HG03457 (cell line): ENCODE measurements at regions not wholly inside any gene's neighbourhood (a gene's known extent, or its start where the extent isn't known, plus 50 kb on each side); places are given as distances from the start of the nearest gene placed in this dataset.

Source experiments
- ATAC-seq: cut with Tn5 transposase; IDR thresholded peaks from one replicate; pipeline ENCODE4 v1.9.1; 2021; ENCODE audit warnings: moderate number of reproducible peaks; ENCODE audit not compliant: unreplicated experiment

- ATAC-seq: no peak
These were observed 189.1 kb upstream of the PELI2 start for GRCh38 chr14:55929136-55929535.

GRCh38 chr14:55930016-55930784 lies 188.0 kb upstream of the PELI2 start:
- no peak for ATAC-seq

GRCh38 chr14:55936691-55937090 lies 181.5 kb upstream of the PELI2 start:
- no peak for ATAC-seq

GRCh38 chr14:55938249-55938791 lies 179.9 kb upstream of the PELI2 start:
- no peak for ATAC-seq

DNA sequence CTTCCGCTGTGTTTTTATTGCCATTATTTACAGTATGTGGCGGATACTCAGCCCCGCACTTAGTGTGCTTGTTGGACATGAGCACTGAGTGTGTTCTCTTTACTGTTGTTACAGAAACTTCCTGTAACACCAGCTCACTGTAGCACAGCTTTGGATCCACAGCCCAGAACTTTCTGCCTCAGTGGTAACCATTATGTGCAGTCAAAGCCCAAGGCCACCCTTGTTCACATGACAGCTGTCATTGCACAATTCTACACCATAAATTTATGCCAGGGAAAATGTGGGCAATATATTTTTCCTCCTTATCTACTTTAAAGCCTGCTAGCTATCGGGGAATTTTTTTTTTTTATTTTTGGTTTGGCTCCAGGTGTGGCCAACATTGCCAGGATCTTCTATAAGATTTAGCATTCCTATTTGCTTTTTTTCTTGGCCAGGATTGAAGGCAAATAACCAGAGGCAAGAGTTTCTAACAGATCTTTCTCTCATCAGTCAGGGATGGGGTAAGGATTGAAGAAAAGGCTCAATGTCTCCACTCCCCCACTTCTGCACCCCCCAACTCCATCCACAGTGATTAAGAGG lies 176.0 kb upstream of the PELI2 start:
- no peak for ATAC-seq

DNA sequence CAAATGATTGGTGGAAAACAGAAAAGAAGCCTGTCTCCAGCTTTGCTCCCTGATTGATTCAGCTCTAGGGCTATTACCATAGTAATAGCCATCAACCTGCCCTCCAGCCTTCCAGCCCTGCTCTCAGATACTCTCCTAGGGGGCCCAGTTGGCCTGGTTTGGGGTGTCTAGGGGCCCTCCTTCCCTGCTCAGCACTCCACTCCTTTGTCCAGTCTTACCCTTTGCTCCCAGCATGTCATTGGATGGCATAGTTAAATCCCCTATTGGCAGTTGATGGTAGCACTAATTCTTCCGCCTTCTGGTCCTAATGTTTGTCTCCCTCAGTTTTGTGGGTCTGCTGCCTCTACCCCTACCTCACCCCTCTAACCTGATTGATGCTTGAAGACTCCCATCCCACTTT lies 175.4 kb upstream of the PELI2 start:
- ATAC-seq: no peak

- no peak for ATAC-seq
These were observed 173.5 kb upstream of the PELI2 start for GRCh38 chr14:55944757-55945156.

- ATAC-seq: no peak
These were observed 172.0 kb upstream of the PELI2 start for GRCh38 chr14:55946231-55946630.

DNA sequence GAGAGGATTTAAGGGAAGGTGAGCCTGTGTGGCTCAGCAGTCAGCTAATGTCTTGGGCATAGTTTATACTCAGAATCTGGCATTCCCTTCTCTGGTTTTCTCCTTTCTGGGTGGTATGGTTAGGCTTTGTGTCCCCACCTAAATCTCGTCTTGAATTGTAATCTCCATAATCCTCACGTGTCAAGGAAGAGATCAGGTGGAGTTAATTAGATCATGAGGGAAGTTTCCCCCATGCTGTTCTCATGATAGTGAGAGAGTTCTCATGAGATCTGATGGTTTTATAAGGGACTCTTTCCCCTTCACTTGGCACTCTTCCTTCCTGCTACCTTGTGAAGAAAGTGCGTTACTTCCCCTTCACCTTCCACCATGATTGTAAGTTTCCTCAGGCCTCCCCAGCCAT lies 169.8 kb upstream of the PELI2 start:
- ATAC-seq: no peak

DNA sequence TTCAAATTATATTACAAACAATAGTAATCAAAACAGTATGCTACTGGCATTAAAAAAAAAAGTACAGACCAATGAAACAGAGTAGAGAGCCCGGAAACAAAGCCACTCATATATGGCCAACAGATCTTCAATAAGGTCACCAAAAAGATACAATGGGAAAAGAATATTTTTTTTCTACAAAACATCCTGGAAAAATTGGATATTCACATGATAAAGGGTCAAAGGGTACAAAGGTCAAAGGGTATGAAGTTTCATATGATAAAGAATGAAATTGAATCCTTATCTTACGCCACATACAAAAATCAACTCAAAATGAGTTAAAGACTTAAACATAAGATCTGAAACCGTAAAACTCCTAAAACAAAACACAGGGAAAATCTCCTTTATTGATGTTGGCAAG lies 168.5 kb upstream of the PELI2 start:
- no peak for ATAC-seq

DNA sequence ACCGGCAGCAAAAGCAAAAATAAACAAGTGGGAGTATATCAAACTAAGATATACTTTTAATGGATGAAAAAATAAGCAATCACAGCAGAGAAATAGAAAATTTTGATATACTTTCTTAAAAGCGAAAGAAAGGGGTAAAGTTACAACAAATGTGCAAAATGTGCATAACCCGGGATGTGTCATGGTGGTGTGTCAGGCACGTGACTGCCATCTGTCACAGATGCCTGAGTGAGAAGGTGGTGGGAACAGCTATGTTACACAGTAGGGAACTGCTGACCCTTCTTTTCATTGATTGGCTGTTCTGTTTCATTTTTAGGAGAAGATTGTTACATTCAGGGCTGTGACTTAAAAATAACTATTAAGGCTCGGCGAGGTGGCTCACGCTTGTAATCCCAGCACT lies 168.1 kb upstream of the PELI2 start:
- no peak for ATAC-seq

DNA sequence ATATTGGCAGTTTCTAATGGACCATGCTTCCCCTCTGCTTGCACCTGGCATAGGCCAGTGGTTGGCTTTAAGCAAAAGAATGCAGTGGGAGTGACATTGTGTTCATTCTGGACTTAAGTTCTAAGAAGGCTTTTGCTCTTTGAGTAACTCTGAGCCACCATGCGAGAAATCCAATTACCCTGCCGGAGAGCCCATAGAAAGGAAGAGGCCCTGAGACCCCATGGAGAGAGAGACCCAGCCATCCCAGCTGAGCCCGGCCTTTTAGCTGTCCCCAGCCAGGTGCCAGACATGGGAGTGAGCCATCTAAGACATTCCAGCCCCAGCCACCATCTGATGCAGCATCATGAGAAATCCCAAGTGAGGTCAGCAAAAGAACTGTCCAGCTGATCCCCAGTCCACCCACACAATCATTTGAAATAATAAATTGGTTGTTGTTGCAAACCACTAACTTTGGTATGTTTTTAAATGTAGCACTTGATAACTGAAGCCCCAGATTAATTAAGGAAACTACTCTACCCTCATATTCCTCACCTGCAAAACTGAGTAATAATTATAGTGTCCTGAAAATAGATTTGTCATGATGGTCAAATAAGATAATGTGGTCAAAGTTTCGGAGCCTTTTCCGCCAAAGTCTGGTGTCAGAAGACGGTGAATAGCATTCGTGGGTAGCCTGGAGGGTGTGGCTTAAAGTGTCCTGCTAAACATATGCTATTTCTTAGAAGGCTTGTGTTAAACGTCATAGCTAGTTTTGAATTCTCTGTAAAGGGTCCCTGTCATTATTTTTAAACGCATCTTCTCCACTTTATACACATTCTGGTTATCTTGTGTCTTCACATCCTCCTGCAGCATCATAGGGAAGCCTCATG lies 166.6 kb upstream of the PELI2 start:
- no peak for ATAC-seq

- no peak for ATAC-seq
These were observed 164.1 kb upstream of the PELI2 start for GRCh38 chr14:55954108-55954507.

- ATAC-seq: no peak
These were observed 163.0 kb upstream of the PELI2 start for GRCh38 chr14:55955175-55955574.

DNA sequence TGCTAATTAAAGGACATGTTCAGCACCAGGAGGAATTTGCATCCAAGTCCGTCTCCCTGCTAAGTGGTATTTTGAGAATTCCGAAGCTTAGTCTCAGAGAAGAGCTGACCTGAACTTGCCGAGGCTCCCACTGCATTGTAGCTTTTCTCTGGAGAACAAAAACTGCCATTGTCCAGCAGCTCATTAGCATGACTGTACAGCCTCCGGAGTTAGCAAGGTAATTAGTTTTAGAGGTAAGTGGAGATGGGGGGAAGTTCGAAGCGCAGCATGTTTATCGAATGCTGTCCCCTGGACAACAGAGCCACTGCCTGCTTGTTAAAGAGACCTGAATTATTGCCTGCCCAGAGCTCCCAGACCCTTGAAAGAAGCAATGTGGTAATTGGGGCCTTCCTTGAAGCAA lies 160.3 kb upstream of the PELI2 start:
- no peak for ATAC-seq

DNA sequence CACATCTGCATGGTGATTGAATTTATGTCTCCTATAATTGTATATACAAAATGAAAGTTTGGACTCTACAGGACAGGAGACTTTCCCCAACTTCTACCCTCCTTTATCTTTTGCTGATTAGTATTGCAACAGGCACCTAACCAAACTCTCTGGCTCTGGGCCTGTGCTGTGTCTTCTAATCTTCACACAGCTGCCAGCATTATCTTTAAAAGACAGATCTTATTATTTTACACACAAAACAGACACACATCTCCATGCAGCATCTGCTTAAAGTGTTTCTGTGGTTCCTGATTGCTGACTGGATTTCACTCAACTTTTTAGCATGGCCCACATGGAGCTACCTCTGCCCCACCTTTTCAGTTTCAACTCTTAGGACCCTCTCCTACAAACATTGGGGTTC lies 154.9 kb upstream of the PELI2 start:
- ATAC-seq: no peak

GRCh38 chr14:55964091-55964490 lies 154.1 kb upstream of the PELI2 start:
- no peak for ATAC-seq

GRCh38 chr14:55964821-55965220 lies 153.4 kb upstream of the PELI2 start:
- no peak for ATAC-seq

- ATAC-seq: no peak
These were observed 152.4 kb upstream of the PELI2 start for GRCh38 chr14:55965851-55966250.

DNA sequence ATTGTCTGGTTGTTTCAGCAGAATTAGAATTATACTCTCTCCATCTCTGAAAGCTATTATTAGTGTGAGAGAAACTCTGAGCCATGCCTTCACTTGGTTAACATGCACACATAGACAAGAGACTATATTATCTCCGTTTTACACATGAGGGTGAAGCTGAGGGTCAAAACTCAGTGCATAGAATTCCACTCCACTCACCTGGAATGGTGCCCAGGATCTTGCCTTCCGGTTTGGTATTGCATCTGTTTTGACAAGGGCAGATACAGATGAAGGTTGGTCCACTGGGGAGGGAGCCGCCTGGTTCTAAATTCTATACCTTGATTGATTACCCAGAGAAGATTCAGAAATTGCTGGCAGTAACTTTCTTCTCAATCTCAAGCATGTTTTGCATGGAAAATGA lies 149.5 kb upstream of the PELI2 start:
- ATAC-seq: no peak

GRCh38 chr14:55973285-55973800 lies 144.9 kb upstream of the PELI2 start:
- ATAC-seq: no peak
